Central memory CD4-positive, alpha-beta T cell (primary cell): ENCODE measurements at regions not wholly inside any gene's neighbourhood (a gene's known extent, or its start where the extent isn't known, plus 50 kb on each side); places are given as distances from the start of the nearest gene placed in this dataset.
"Not testable (repeated sequence)": the region's sequence is repeated elsewhere in the genome, so short reads cannot be mapped to it uniquely, and the experiment has no call there.

ENCODE experiments used
- DNase-seq: peaks from one replicate; pipeline ENCODE4 v3.0.0; 2022

DNA sequence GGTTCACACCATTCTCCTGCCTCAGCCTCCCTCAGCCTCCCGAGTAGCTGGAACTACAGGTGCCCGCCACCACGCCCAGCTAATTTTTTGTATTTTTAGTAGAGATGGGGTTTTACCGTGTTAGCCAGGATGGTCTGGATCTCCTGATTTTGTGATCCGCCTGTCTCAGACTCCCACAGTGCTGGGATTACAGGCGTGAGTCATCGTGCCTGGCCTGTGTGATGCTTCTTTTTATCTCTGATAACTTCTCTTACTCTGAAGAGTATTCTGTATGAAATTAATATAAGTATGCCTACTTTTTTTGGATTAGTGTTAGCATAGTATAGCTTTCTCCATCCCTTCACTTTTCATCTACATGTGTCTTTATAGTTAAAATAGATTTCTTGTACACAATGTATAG, 180.8 kb upstream of the GALNT15 start:
- not testable (repeated sequence) for DNase-seq

- DNase-seq, result not testable (repeated sequence)
These were observed 178.0 kb upstream of the GALNT15 start for GRCh38 chr3:15996496-15996895.

GRCh38 chr3:15997274-15997943, 177.1 kb upstream of the GALNT15 start:
- DNase-seq, result no peak

DNA sequence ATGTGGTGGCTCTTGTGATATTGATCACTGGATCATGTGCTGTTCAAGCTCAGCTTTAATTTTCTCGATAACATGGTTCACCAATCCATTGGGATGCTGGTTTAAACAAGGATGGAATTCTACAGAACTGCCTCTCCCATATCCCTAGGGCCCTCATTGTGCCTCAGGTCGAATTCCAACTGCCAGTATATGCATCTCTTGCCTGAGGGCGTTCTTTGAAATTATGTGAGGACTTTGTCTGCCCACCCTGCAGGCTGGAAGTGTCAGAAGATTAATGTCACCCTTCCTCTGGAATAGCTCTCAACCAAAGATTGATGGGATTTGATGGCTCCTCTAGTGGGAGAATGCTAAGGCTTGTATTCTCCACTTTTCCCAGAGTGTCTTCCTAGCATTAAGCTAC, 175.6 kb upstream of the GALNT15 start:
- DNase-seq, result no peak

DNA sequence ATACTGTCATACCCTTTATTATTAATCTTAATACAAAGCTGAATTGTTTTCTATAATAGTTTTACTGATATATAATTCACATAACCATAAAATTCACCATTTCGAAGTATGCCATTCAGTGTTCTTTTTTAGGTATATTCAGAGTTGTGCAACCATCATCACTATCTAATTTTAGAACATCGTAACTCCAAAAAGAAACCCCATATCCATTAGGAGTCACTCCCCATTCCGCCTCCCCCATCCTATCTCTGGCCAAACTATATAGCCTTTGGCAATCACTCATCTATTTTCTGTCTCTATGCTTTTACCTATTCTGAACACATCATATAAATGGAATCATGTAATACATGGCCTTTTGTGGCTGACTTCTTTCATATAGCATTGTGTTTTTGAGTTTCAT, 169.7 kb upstream of the GALNT15 start:
- DNase-seq, result no peak

DNA sequence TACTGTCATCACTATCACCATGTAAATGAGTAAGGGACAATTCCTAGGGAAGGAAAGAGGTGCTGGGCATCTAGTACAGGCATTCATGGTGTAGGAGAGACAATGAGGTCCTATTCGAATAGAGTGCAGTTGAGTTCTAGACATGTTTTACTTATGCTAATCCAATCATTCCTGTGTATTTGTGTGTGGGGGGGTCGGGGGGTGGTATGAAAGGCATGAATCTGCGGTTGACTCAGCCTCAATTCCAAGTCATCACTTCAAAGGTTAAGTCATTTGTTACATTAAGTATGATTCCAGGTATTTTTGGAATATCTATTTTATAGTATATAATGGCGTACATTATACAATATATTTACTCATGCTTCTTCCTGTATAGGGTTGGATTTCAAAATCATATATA, 163.1 kb upstream of the GALNT15 start:
- DNase-seq, result no peak

GRCh38 chr3:16012086-16012485, 162.4 kb upstream of the GALNT15 start:
- DNase-seq, result no peak

- no peak for DNase-seq
These were observed 160.9 kb upstream of the GALNT15 start for GRCh38 chr3:16013568-16013967.

- DNase-seq, result not testable (repeated sequence)
These were observed 152.7 kb upstream of the GALNT15 start for GRCh38 chr3:16021801-16022200.

DNA sequence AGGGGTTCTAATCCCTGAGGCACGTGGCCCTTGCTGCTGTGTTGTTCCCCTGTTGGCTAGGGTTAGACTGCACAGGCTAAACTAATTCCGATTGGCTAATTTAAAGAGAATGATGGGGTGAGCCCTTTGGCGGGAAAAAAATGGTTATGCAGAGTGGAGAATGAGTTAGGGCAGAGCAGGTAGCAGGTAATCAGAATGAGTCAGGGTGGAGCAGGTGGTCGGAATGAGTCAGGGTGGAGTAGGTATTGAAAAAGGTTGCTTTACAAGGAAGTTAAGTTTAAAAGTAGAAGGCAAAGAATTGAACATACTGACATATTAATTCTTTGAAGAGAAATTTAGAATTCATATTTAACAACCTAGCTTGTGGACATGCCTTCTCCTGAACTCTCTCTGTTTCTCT, 150.6 kb upstream of the GALNT15 start:
- DNase-seq, result not testable (repeated sequence)

GRCh38 chr3:16024548-16024947, 149.9 kb upstream of the GALNT15 start:
- DNase-seq, result no peak

DNA sequence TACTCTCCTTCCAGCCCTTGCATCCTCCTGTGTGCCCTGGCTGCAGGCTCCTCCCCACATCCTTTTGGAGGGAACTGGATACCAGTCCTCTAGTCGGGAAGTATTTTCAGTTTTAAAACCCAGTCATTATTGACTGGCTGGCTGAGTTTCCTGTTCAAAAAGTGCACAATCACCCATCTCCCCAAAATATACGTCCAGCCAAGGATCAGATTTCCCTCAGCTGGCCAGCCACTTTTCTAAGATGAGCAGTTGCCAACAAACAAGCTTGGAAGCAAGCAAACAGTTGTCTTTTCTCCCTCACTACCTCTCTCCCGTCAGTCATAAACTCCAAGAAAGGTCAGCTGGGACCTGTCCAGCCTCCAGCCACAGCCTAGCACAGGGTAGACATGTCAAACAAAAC, 147.7 kb upstream of the GALNT15 start:
- no peak for DNase-seq

DNA sequence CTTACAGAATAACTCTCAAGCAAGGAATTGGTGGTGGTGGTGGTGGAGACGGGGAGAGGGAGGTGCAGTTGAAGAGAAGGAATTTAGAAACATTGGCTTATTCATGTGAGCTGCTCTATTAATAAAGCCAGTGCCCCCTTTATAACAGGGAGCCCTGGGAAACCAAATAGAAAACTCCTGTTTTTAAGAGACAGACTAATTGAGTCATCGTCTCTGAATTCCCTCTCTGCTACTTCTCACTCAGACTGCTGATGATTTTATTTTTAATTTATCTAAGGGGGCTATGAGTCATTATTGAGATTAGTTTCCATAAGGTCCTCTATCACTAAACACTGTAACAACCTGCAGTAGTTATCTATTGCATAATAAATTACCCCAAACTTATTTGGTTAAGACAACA, 145.9 kb upstream of the GALNT15 start:
- no peak for DNase-seq

DNA sequence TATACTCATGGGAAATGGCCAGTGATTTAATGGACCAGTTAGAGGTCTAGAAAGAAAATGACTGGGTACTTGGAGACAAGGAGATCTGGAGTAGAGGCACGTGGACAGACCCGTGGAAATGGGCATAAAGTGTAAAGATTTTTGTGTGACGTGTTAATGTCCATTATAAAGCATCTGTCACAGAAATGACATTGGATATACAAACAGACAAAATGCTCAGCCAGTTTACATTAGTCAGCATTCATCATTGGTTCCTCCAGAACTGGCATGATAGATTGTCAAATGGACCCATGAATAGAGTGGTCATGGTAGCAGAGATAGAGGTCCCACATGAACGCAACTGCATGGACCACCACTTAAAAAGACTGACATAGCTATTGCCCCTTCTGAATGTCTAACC, 144.1 kb upstream of the GALNT15 start:
- DNase-seq, result no peak

DNA sequence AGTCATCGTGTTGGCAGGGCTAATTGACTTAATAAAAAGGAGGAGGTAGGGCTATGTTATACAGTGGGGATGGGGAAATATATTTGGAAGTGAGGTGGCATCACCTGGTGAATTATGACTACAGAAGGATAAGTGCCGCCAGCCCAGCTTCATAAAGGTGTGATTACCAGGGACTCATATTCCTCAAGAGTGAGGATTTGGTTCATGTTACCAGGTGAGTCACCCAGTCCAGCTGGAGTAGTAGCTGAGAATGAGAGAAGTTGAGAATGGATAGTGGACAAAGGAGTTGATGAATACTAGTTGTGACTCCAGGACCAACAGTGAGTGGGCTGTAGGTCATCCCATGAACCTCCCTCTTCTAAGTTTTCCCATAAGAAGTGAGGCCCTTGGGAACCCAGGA, 143.0 kb upstream of the GALNT15 start:
- DNase-seq, result no peak

DNA sequence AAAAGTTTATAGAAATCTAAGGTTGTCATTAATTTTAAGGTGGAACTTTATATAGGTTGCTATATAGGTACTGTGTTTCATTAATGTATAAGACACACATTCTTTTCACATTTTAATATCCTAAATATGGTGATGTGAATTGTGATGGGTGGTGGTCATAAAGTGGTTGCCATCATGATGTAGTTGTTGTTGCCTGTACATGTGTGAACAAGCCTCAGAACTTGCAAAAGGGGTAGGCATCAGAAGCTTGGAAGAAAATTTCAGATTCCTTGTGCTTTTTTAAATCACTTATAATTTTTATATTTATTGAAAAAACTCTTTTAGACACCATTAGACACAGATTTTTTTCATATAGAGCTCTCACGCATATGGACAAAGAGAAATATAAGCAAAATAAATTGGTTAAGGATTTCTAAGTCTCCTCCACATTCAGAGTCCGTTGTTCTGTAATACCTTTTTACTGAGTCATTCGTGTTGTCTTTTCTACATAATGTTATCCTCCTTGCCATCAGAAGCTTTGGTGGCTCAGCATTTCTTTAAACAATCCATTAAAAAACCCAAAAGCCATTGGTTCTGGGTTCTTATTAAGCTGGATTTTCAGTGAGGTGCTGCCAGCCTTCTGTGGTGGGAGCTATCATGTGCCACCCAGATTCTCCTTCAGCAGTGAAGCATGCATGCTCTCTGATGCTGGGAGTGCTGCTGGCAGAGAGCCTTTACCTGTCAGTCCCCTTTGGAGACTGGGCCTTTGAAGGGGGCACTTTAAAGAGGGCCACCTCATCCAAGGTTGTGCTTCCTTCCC, 140.4 kb upstream of the GALNT15 start:
- DNase-seq, result no peak

DNA sequence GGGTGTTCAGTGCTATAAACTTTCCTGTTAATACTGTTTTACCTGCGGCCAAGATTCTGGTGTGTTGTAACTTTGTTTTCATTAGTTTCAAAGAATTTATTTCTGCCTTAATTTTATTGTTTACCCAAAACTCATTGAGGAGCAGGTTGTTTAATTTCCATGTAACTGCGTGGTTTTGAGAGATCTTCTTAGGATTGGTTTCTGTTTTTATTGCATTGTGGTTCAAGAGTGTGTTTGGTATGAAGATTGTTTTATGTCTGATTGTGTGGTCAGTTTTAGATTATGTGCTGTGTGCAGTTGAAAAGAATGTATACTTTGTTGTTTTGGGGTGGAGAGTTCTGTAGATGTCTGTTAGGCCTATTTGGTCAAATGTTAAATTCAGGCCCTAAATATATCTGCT, 133.5 kb upstream of the GALNT15 start:
- no peak for DNase-seq

DNA sequence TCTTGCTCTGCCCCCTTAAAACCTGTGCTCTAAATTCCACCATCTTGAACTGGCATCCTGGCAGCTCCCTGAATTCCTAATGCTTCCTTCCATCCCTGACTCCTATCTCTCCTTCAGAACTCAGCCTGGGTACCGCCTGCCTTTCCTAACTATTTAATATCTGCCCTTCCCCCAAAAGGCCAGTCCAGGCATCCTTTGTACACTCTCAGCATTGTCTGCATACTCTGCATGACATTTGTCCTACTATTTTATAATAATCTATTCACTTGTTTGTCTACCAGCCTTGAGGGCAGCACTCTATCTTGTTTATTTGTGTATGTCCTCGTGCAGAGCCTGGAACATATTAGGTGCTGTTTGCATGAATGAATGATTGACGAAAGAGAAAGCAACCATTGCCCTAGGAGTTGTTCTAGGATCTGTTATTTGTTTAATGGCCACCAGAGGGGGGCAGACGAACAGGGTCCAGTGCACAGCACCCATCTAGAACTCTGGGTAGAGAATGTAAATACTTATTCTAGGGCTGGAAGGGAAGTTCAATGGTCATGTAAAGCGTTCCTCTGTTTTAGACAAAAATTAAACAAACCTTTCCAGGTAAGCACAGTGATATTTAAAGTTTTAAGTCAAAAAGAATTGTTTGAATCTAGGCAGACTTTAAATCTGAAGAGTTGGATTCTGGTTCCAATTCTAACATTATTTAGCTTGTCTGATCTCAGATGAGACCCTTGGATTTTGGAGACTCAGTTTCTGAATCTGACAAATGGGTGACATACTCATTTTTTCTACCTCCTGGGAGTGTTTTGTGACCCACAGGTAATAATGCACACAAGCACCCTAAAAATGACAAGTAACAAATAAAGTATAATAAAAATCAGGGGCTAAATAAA, 125.8 kb upstream of the GALNT15 start:
- peak; percentile 26 for DNase-seq

GRCh38 chr3:16050641-16051467, 123.6 kb upstream of the GALNT15 start:
- no peak for DNase-seq

DNA sequence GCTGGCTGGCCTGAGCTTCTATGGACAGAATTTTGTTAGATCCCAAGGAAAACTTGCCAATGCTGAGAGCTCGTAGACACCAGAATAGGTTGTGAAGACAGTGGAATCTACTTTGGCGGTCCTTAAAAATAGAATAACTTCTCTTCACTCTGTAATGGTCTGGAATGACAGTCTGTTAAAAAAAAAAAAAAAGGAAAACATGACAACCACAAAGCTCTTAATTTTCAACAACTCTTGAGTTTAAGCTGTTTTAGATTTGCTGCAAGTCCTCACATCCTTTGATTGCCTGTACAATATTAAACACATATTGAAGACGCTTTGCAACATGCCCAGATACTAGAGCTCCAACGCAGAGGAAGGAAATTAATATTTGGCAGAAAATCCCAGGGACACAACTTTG, 122.8 kb upstream of the GALNT15 start:
- DNase-seq, result no peak

DNA sequence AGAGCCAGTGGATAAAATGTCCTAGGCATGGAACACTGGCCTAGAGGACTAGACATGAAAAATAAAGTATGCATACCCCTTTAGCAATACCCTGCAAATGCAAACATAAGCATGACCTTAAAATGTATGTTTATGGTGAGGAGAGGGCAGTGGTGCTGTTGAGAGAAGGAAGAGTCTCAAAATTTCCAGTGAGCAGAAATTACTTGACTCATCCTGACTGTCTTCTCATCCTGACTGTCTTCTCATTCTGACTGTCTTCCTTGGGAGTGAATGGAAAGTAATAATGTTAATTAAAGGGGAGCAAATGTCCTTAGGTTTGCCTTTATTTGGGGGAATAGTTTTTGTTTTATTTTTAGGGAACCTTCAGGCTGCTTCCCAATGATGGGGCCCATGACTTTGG, 121.5 kb upstream of the GALNT15 start:
- DNase-seq, result no peak

GRCh38 chr3:16053794-16054193, 120.7 kb upstream of the GALNT15 start:
- no peak for DNase-seq
